ENCODE measurements at regions not wholly inside any gene's neighbourhood (a gene's known extent, or its start where the extent isn't known, plus 50 kb on each side); places are given as distances from the start of the nearest gene placed in this dataset.

DNA sequence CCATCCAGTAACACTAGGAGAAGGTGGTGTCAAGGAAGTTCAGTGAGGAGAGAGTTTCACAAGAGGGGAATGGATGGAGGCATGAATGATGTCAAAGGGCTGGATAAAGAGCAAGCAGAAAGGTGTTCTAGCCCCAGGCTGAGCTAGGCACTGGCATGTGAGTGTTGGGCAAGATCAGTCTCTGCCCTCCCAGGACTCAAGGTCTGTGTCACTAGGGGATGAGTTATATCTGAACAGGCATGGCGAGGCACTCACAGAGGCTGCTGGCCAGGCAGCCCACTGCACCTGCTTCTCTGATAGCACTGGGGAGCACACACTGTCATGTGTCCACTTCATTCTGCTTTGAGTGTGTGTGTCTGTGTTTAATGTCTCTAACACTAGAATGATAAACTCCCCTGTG is 903.8 kb downstream of the BCL11B start:
- intact Hi-C loops (cut with DNase I): no loop called here
- ATAC-seq (no peak), DNase-seq (ENCODE audit: low spot score) (no peak)

DNA sequence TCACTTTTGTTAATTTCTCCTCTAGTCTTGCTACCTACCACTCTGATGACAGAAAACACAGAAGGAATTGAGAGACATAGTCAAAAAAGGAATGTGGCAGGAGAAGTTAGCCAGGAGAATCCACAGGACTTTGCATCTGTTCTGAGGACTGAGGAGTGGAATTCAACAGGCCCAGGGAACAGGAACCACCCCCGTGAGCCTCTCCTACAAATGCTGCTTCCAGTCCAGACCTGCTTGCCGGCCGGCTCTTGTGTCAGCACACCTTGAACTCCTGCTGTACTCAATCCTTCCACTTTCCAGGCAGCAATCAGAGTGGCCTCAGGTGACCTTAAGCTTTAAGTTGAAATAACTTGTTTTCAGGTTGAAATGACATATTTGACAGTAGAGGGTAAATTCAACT is 903.1 kb downstream of the BCL11B start:
- DNase-seq (ENCODE audit: low spot score): no peak
- intact Hi-C loops (cut with DNase I): no loop called here
- no peak for ATAC-seq

DNA sequence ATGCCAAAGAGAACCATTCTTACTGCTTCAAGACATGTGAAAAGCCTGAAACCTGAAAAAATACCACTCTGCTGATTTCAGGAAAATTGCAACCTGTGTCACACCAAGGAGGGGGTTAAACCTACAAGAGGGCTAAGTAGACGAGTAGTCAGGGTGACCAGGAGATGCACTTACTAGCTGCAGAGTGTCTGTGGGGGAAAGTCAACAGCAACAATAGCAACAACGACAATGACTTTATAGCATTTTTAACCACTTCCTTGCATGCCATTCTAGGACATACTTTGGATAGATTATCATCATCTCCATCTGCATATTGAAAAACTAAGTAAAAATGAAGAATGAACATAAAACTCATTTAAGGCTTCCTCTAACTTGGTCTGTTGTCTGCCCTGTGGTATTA is 902.7 kb downstream of the BCL11B start:
- no peak for ATAC-seq
- intact Hi-C loops (cut with DNase I): no loop called here
- no peak for DNase-seq (ENCODE audit: low spot score)

DNA sequence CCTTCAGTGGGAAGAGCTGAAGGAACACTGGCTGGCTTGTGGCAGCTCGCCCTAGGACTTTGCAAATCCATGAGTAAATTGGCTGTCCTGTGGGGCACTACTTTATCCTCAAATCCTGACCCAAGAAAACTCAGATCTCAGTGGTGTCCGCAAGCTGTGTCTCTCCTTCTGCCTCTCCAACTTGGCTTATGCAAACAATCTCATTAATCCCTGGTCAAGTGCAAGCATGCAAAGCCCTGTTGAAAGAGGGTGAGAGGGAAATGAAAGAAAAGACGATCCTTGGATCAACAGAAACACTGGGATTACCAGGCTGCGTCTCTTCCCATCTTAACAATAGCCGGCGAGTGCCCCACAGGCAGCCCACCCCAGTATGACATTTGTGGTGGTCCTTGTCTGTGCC is 901.6 kb downstream of the BCL11B start:
- no peak for DNase-seq (ENCODE audit: low spot score)
- ATAC-seq: no peak
- intact Hi-C loops (cut with DNase I): no loop called here

DNA sequence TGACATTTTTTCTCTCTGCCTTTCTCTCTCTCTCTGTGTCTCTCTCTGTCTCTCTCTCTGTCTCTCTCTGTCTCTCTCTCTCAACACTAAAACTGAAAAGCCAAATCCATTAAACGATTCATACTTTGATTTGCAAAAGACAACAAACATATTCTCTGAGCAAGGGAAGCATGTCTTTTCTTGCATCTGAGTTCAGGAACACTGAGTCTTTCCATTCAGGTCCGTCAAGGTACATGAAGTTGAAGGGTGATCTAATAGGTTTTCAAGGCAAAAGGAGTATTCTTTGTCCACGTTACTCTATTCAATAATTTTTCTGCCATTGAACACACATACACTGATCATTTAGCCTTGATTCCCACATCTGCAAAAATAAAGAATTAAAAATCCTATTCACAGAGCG is 900.9 kb downstream of the BCL11B start:
- no peak for ATAC-seq

DNA sequence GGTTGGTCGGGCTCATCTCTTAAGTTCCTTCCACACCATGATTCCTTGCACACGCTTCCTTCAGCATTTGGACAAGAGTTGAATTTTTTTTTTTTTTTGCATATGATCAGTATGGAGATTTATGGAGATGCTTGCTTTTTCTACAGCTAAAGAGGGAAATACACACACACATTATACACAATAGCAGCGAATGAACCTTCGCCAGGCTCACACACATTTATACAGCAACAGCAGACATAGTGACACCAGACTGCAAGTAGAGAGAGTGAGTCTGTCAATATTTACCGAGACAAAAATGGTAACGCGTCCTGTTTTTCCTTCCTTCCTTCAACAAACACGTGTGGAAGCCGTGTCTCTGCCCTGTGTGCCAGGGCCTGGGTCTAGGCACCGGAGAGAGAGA is 897.9 kb downstream of the BCL11B start:
- DNase-seq (ENCODE audit: low spot score): no peak
- ATAC-seq: no peak
- intact Hi-C loops (cut with DNase I): no loop called here

More for the DNA sequence above, 900.9 kb downstream of the BCL11B start:
- intact Hi-C loops (cut with DNase I): no loop called here
- no peak for DNase-seq (ENCODE audit: low spot score)

DNA sequence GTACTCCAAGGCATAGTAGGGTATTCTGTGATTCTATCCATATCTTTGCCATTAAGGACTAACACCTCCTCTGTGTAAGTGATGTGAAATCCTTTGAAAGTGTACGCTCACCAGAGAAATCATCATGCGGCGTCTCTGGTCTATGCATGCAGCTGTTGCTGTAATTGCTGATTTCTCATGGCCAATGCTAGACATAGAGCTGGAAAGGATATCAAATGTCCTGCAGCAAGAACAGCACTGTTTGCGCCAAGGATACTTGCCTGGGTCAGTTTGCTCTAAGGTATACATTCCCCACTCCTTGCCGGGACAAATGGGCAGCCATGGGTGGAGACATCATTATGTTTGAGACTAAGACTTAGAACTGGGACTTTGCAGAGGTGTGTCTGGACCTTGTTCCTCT is 896.4 kb downstream of the BCL11B start:
- DNase-seq (ENCODE audit: low spot score): no peak
- intact Hi-C loops (cut with DNase I): no loop called here
- no peak for ATAC-seq

DNA sequence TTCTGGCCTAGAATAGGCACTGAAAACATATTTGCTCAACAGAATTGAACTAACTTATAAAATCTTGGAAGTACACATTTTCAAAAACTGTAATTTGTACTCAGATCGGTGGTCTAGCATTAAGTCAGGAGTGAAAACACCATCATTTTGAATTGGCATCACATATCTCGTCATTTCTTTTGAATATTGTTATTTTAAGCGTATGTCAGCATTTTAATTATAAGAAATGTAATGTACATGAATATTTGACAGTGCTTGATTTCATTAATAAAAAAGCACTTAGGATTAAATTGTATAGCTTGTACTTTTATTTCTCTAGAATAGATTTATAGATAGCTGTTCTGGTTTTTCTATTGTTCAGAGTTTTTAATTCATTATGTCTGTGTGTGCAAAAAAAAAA is 892.2 kb downstream of the BCL11B start:
- ATAC-seq: no peak
- intact Hi-C loops (cut with DNase I): no loop called here
- no peak for DNase-seq (ENCODE audit: low spot score)

DNA sequence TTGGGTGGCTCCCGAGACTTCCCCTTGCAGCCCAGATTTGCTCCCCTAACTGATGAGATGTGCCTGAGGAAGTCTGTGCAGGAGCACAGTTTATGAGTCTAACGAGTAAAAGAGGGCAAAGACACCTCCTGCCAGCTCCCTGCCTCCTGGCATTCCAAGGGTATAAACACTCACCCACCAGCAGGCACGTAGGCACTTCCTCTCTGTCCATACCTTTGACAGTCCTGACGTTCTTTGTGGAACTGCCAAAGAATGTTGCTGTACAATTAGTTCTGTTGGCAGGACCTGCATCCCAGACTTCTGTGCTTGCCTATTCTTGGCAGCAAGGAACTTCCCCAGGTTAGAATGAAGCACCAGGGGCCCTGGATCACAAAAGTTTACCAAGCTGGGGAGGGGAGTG is 889.3 kb downstream of the BCL11B start:
- intact Hi-C loops (cut with DNase I): no loop called here
- no peak for DNase-seq (ENCODE audit: low spot score)
- no peak for ATAC-seq

DNA sequence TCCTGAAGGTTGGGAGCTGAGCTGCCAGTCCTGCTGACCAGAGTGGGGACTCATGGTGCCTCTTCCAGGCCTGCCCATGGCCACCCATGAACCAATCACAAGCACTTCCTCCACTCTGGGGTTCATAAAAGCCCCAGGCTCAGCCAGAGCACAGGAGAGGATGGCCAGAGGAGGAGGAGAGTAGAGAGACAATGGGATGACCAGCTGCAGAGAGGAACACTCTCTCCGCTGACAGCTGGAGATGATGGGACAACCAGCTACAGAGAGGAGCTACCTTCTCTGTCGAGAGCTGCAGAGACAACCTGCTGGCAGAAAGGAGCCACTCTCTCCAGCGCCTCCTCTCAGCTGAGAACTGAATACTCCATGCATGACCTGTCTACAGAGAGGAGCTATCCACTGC is 886.1 kb downstream of the BCL11B start:
- intact Hi-C loops (cut with DNase I): no loop called here
- no peak for ATAC-seq
- DNase-seq (ENCODE audit: low spot score): no peak

DNA sequence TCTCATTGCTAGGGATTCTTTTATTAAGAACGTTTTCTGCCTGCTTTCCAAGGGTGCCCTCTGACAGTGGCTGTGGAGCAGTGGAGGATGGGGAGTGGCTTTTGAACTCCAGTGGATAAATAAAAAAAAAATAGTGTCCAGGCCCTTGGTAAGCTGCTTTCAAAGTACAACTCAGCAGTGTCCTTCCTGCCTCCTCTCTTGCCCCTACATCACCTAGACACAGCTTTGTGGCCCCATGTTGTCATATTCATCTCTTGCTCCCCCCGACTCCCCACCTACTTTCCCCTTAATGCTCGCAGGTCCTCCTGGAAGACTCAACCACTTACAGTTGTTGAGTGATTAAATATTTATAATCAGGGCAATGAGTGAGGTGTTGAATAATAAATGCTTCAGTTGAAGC is 880.9 kb downstream of the BCL11B start:
- ATAC-seq (no peak), DNase-seq (ENCODE audit: low spot score) (no peak)
- intact Hi-C loops (cut with DNase I): no loop called here

DNA sequence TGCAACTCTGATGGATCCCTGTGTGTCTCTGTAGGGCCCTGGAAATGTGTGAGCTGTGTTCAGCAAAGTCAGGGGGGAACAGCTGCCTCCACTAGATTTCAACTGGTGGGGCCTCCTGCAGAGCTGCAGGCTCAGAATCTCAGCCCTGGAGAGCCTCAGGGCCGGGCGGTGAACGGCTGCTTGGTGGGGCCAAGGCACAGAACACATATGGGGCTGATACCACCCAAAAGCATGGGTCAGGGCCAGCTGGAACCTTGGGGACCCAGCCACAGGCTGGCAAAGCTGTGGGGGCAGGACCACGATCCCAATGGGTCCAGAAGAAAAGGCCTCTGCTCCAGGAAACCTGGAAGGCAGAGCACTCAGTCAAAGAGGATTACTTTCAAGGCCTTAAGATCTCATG is 878.5 kb downstream of the BCL11B start:
- ATAC-seq: no peak
- intact Hi-C loops (cut with DNase I): no loop called here
- DNase-seq (ENCODE audit: low spot score): no peak

DNA sequence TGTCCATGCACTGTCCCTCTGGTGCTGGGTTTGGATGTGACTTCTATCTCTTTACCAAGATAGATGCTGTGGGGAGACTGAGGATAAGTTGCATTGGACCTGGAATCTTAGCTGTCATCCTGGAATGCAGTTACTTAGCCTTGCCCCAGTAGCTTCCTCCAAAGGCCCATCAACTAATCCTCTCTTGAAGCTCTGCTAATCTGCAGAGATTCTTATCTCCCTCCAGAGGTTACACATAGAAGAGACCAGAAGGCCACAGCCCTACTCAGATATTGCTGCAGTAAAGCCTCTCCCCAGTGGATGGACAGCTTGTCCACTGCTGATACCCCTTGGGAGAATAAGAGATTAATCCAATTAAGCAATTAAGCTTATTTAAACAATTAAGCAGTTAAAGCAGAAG is 867.2 kb downstream of the BCL11B start:
- DNase-seq (ENCODE audit: low spot score) (no peak), ATAC-seq (no peak)

DNA sequence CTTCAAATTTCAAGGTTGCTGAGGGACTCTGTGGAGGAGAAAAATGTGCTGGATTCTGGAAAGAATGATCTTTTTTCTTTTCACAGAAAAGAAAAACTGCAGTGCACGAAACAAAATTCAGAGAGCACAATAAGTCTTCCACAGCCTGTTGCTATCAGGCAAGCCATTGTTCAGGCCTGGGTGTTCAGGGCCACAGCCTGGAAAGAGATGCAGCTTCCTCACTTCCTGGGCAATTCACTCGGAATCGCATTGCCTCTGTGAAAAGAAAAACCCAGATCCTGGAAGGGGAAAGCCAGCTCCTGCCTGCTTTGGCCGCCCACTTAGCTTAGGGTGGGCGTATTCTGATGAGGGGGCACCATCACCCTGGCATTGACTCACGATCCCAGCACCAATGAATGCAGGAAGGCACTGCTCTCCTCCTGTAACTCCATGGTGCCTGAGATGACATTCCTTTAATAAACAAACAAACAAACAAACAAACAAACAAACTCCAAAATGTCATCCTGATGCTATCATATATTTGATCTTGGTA is 863.9 kb downstream of the BCL11B start:
- ATAC-seq: no peak
- intact Hi-C loops (cut with DNase I): no loop called here
- no peak for DNase-seq (ENCODE audit: low spot score)

More for the DNA sequence above, 867.2 kb downstream of the BCL11B start:
- intact Hi-C loops (cut with DNase I): no loop called here

DNA sequence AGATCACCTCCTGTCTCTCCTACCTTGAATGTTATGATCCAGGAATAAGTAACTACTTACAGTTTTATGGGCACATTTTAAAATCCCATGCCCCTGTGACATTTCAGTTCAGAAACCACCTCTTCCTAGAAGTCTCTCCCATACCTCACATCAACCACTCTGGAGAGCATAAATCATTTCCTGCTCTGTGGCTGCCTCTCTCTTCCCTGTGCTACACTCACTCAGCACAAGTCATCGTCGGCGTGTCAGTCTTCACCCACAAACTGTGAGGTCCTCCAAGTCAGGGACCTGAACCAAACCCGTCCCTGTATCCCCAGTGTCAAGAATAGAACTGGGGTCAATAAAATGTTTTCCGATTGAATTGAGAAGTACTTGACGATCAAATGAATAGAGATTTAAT is 863.3 kb downstream of the BCL11B start:
- intact Hi-C loops (cut with DNase I): no loop called here
- DNase-seq (ENCODE audit: low spot score): no peak

DNA sequence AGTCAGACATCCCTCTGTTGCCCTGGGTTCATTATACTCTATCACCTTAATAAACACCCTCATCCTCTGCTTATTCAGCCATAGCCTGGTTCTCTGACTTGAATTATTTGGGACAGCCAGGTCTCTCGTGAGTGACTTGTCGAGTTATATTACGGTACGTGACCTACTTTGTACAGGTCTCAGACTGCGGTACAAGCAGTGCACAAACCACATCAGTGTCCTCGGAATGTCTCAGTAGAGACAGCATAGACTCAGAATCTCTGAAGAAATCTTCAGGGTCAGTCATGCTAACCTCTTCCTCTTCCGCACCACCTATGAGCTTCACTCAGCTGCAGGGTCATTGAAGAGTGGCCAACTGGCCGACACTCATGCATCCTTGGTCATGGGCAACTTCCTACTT is 860.8 kb downstream of the BCL11B start:
- intact Hi-C loops (cut with DNase I): no loop called here
- no peak for ATAC-seq
- no peak for DNase-seq (ENCODE audit: low spot score)

More for the DNA sequence above, 863.3 kb downstream of the BCL11B start:
- ATAC-seq: no peak

DNA sequence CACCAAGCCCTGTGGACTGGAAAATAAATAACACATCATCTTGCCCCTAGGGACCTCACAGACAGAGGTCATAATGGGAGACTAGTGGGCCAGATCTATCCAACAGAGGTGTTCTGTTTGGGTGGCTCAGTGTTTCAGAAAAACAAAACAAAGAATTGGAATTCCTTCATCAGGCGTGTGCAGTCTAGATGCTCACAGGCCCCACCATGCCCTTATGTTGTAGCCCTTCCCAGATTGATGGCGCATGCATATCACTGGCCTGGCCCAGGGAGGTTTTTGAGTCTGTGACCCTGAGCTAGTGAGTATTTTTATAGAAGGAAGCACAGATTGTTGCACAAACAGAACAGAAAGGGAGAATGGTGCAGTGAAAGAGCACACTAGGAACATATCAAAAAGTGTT is 859.6 kb downstream of the BCL11B start:
- intact Hi-C loops (cut with DNase I): no loop called here
- DNase-seq (ENCODE audit: low spot score): no peak
- ATAC-seq: peak; percentile 85

DNA sequence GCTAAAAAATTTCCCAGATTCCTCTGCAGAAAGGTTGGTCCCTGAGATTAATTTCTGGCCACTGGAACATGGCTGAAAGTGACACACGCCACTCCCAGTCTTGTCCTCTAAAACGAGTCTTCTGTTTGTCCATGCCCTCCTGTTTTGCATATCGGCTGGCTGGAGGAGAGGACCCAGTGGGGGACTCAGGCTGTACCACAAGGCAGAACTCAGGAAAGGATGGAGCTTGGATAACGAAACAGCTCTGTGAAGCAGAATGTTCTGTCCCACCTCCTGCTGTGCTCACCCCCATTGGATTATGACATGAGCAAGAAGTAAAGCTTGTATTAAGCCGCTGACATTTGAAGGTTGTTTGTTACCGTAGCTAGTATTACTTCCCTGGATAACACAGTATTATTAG is 856.2 kb downstream of the BCL11B start:
- intact Hi-C loops (cut with DNase I): no loop called here
- DNase-seq (ENCODE audit: low spot score): no peak
- ATAC-seq: no peak

DNA sequence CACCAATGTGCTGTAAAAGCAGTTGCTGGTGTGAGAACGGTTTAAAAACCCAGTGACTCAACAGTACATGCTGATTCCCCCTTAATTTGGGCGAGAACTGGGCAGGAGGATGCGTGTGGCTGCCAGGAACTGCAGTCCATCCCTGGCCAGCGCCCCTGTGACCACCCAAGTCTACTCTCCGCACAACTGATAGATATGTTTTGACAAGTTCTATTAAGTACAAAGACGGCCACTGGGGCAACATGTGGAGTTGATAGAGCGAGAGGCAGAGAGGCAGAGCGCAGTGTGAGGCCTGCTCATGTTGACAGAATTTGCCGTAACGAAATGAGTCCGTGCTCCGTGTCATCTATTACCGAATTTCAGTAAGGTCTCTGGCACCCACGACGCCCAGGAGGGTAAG is 855.0 kb downstream of the BCL11B start:
- ATAC-seq: no peak
- DNase-seq (ENCODE audit: low spot score): no peak
- intact Hi-C loops (cut with DNase I): no loop called here

DNA sequence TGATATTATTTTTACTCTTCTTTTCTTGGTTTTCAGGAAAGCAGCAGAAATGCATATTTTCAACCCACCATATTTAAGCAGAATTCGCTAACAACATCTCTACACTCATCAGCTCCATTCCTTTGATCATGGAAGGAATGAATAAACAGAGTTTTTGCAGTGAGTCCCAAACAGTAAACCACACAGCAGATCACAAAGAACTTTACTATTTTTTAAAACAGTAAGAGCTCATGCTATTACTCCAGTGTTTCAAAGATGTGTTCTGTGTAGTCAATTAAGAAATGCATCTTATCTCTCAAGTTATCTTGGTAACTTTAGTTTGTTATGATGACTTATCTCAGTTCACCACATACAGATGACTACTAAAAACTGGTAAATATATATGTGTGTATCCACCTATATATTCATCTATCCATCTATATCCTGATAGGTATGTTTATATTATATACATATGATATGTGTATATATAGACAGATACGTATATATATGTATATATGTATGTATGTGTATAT is 843.5 kb downstream of the BCL11B start:
- DNase-seq (ENCODE audit: low spot score) (no peak), ATAC-seq (no peak)
- intact Hi-C loops (cut with DNase I): loop anchor here (5.0 kb wide), 1 partner anchor 74 kb away; no protein-coding TSS in a partner anchor

DNA sequence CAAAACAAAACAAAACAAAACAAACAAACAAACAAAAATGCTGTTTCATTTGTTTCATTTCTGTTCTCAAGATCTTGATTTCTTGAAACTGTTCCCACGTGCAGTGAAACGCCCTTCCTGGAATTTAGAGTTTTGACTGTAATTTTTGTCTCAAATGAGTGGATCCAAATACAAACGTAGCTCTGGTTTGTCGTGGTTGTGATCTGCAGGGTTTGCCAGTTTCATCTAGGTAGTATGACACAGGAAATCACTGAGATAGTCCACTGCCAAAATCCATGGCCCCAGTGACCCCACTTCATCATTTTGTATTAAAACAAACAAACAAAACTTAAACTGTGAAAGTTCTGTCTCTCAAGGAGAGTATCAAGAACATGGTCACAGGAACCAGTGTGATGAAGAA is 838.6 kb downstream of the BCL11B start:
- ATAC-seq (no peak), DNase-seq (ENCODE audit: low spot score) (no peak)
- intact Hi-C loops (cut with DNase I): no loop called here

DNA sequence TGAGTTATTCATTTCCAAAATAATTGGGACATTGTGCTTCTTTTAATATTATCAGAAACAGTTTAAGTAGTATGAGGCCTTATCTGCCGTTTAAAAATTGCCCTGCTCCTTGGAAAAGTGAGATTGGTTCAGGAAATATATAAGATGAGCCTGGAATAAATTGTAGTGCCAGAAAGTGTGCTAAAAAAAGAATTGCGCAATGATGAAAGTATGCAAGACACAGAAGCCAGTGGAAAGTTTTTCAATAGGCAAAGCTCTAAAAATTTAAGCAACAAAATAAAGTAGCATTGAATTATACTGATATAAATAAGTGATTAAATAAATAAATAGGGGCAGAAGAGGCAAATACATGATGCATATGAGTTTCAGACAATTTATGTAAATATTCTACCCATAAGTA is 834.9 kb downstream of the BCL11B start:
- DNase-seq (ENCODE audit: low spot score) (no peak), ATAC-seq (no peak)
- intact Hi-C loops (cut with DNase I): no loop called here
